LNCaP clone FGC (cell line): ENCODE measurements at regions not wholly inside any gene's neighbourhood (a gene's known extent, or its start where the extent isn't known, plus 50 kb on each side); places are given as distances from the start of the nearest gene placed in this dataset.

ENCODE experiments used
- DNase-seq: peaks from one replicate; pipeline ENCODE4 v3.0.0-alpha.2; 2011; ENCODE audit warnings: low read depth
- H3K4me3 ChIP-seq: 2 replicates; pipeline ENCODE4 v1.5.1; 2011; ENCODE audit warnings: mild to moderate bottlenecking, low read depth, low read length, control low read depth
- CTCF ChIP-seq: IDR thresholded peaks from 2 replicates; pipeline ENCODE4 v1.5.1; 2012; ENCODE audit warnings: mild to moderate bottlenecking; ENCODE audit not compliant: control insufficient read depth, insufficient read depth; ENCODE audit errors: extremely low read depth

- H3K4me3 ChIP-seq = no peak overlapping the region
- no peak for DNase-seq
- TF ChIP-seq CTCF = no peak
These were observed 88.8 kb upstream of the ZBTB40 start for GRCh38 chr1:22362626-22363402.

GRCh38 chr1:22363403-22364325, 88.0 kb upstream of the ZBTB40 start:
- no peak overlapping the region for H3K4me3 ChIP-seq
- no peak for DNase-seq
- no peak for TF ChIP-seq CTCF

- TF ChIP-seq CTCF = no peak
- DNase-seq = no peak
- H3K4me3 ChIP-seq = no peak overlapping the region
These were observed 87.4 kb upstream of the ZBTB40 start for GRCh38 chr1:22364326-22364650.

GRCh38 chr1:22364764-22365163, 86.9 kb upstream of the ZBTB40 start:
- no peak for DNase-seq
- TF ChIP-seq CTCF = no peak
- no peak overlapping the region for H3K4me3 ChIP-seq

GRCh38 chr1:22365331-22366295, 86.0 kb upstream of the ZBTB40 start:
- no peak for TF ChIP-seq CTCF
- DNase-seq = no peak
- H3K4me3 ChIP-seq = no peak overlapping the region

GRCh38 chr1:22366346-22366745, 85.3 kb upstream of the ZBTB40 start:
- no peak for TF ChIP-seq CTCF
- no peak overlapping the region for H3K4me3 ChIP-seq
- no peak for DNase-seq
